ENCODE measurements at regions not wholly inside any gene's neighbourhood (a gene's known extent, or its start where the extent isn't known, plus 50 kb on each side); places are given as distances from the start of the nearest gene placed in this dataset.
"Not testable (repeated sequence)": the region's sequence is repeated elsewhere in the genome, so short reads cannot be mapped to it uniquely, and the experiment has no call there.

GRCh38 chr1:120465900-120466299, 51.1 kb downstream of the NBPF8 start:
- DNase-seq (ENCODE audit: extremely low read depth in 1 of 2, low read depth in 1 of 2), result not testable (repeated sequence)

- DNase-seq (ENCODE audit: extremely low read depth in 1 of 2, low read depth in 1 of 2), result not testable (repeated sequence)
These were observed 62.8 kb downstream of the NBPF8 start for GRCh38 chr1:120477663-120478062.

- DNase-seq (ENCODE audit: extremely low read depth in 1 of 2, low read depth in 1 of 2), result not testable (repeated sequence)
These were observed 63.6 kb downstream of the NBPF8 start for GRCh38 chr1:120478400-120478799.

- not testable (repeated sequence) for DNase-seq (ENCODE audit: extremely low read depth in 1 of 2, low read depth in 1 of 2)
These were observed 72.7 kb downstream of the NBPF8 start for GRCh38 chr1:120487542-120487941.

- not testable (repeated sequence) for DNase-seq (ENCODE audit: extremely low read depth in 1 of 2, low read depth in 1 of 2)
These were observed 74.4 kb downstream of the NBPF8 start for GRCh38 chr1:120489217-120489616.

GRCh38 chr1:120497145-120497544, 82.3 kb downstream of the NBPF8 start:
- DNase-seq (ENCODE audit: extremely low read depth in 1 of 2, low read depth in 1 of 2), result not testable (repeated sequence)

- DNase-seq (ENCODE audit: extremely low read depth in 1 of 2, low read depth in 1 of 2), result not testable (repeated sequence)
These were observed 88.4 kb downstream of the NBPF8 start for GRCh38 chr1:120503284-120503683.

GRCh38 chr1:120506352-120506751, 91.5 kb downstream of the NBPF8 start:
- not testable (repeated sequence) for DNase-seq (ENCODE audit: extremely low read depth in 1 of 2, low read depth in 1 of 2)

- not testable (repeated sequence) for DNase-seq (ENCODE audit: extremely low read depth in 1 of 2, low read depth in 1 of 2)
These were observed 93.5 kb downstream of the NBPF8 start for GRCh38 chr1:120508351-120508750.

GRCh38 chr1:120509258-120509657, 94.4 kb downstream of the NBPF8 start:
- DNase-seq (ENCODE audit: extremely low read depth in 1 of 2, low read depth in 1 of 2), result not testable (repeated sequence)

- DNase-seq (ENCODE audit: extremely low read depth in 1 of 2, low read depth in 1 of 2), result not testable (repeated sequence)
These were observed 98.3 kb downstream of the NBPF8 start for GRCh38 chr1:120513099-120513498.

GRCh38 chr1:120513531-120513930, 98.7 kb downstream of the NBPF8 start:
- DNase-seq (ENCODE audit: extremely low read depth in 1 of 2, low read depth in 1 of 2), result not testable (repeated sequence)

GRCh38 chr1:120519196-120519595, 104.4 kb downstream of the NBPF8 start:
- DNase-seq (ENCODE audit: extremely low read depth in 1 of 2, low read depth in 1 of 2), result not testable (repeated sequence)

- not testable (repeated sequence) for DNase-seq (ENCODE audit: extremely low read depth in 1 of 2, low read depth in 1 of 2)
These were observed 109.6 kb downstream of the NBPF8 start for GRCh38 chr1:120524416-120524815.

GRCh38 chr1:120525386-120525785, 110.6 kb downstream of the NBPF8 start:
- DNase-seq (ENCODE audit: extremely low read depth in 1 of 2, low read depth in 1 of 2), result not testable (repeated sequence)

- DNase-seq (ENCODE audit: extremely low read depth in 1 of 2, low read depth in 1 of 2), result not testable (repeated sequence)
These were observed 114.7 kb downstream of the NBPF8 start for GRCh38 chr1:120529475-120530089.

GRCh38 chr1:120531455-120531854, 116.6 kb downstream of the NBPF8 start:
- DNase-seq (ENCODE audit: extremely low read depth in 1 of 2, low read depth in 1 of 2), result not testable (repeated sequence)

- DNase-seq (ENCODE audit: extremely low read depth in 1 of 2, low read depth in 1 of 2), result not testable (repeated sequence)
These were observed 119.7 kb downstream of the NBPF8 start for GRCh38 chr1:120534361-120535047.

- not testable (repeated sequence) for DNase-seq (ENCODE audit: extremely low read depth in 1 of 2, low read depth in 1 of 2)
These were observed 120.2 kb downstream of the NBPF8 start for GRCh38 chr1:120535052-120535451.

- DNase-seq (ENCODE audit: extremely low read depth in 1 of 2, low read depth in 1 of 2), result not testable (repeated sequence)
These were observed 126.6 kb downstream of the NBPF8 start for GRCh38 chr1:120541394-120541793.

GRCh38 chr1:120542365-120542764, 127.5 kb downstream of the NBPF8 start:
- not testable (repeated sequence) for DNase-seq (ENCODE audit: extremely low read depth in 1 of 2, low read depth in 1 of 2)

- DNase-seq (ENCODE audit: extremely low read depth in 1 of 2, low read depth in 1 of 2), result not testable (repeated sequence)
These were observed 128.1 kb downstream of the NBPF8 start for GRCh38 chr1:120542940-120543339.
